HG02610 (cell line): ENCODE measurements at regions not wholly inside any gene's neighbourhood (a gene's known extent, or its start where the extent isn't known, plus 50 kb on each side); places are given as distances from the start of the nearest gene placed in this dataset.

Experiments
- ATAC-seq: cut with Tn5 transposase; IDR thresholded peaks from one replicate; pipeline ENCODE4 v1.9.1; 2021; ENCODE audit warnings: mild to moderate bottlenecking, moderate library complexity; ENCODE audit not compliant: unreplicated experiment

GRCh38 chr21:28669971-28670653 is 322.6 kb downstream of the LTN1 start:
- no peak for ATAC-seq

GRCh38 chr21:28669321-28669720 is 323.4 kb downstream of the LTN1 start:
- no peak for ATAC-seq

GRCh38 chr21:28663754-28664153 is 328.9 kb downstream of the LTN1 start:
- no peak for ATAC-seq

- no peak for ATAC-seq
These were observed 329.5 kb downstream of the LTN1 start for GRCh38 chr21:28663111-28663693.

GRCh38 chr21:28657566-28657965 is 335.1 kb downstream of the LTN1 start:
- no peak for ATAC-seq

- no peak for ATAC-seq
These were observed 337.2 kb downstream of the LTN1 start for GRCh38 chr21:28655471-28655870.

GRCh38 chr21:28654406-28654805 is 338.3 kb downstream of the LTN1 start:
- no peak for ATAC-seq

- no peak for ATAC-seq
These were observed 347.9 kb downstream of the LTN1 start for GRCh38 chr21:28644762-28645161.

- no peak for ATAC-seq
These were observed 349.8 kb downstream of the LTN1 start for GRCh38 chr21:28642891-28643290.

- no peak for ATAC-seq
These were observed 350.9 kb downstream of the LTN1 start for GRCh38 chr21:28641731-28642130.

GRCh38 chr21:28640326-28640725 is 352.4 kb downstream of the LTN1 start:
- ATAC-seq = no peak

GRCh38 chr21:28639737-28640136 is 352.9 kb downstream of the LTN1 start:
- ATAC-seq = no peak

GRCh38 chr21:28636752-28637691 is 355.7 kb downstream of the LTN1 start:
- no peak for ATAC-seq

- ATAC-seq = no peak
These were observed 357.1 kb downstream of the LTN1 start for GRCh38 chr21:28635541-28635940.

GRCh38 chr21:28633839-28634555 is 358.7 kb downstream of the LTN1 start:
- no peak for ATAC-seq

- ATAC-seq = no peak
These were observed 359.8 kb downstream of the LTN1 start for GRCh38 chr21:28632755-28633408.

- ATAC-seq = no peak
These were observed 365.0 kb downstream of the LTN1 start for GRCh38 chr21:28627691-28628090.

- ATAC-seq = no peak
These were observed 365.4 kb downstream of the LTN1 start for GRCh38 chr21:28627261-28627660.

- ATAC-seq = no peak
These were observed 368.1 kb downstream of the LTN1 start for GRCh38 chr21:28624626-28625025.

GRCh38 chr21:28617300-28617699 is 375.4 kb downstream of the LTN1 start:
- no peak for ATAC-seq

- ATAC-seq = no peak
These were observed 377.4 kb downstream of the LTN1 start for GRCh38 chr21:28615276-28615675.
